ENCODE measurements at regions not wholly inside any gene's neighbourhood (a gene's known extent, or its start where the extent isn't known, plus 50 kb on each side); places are given as distances from the start of the nearest gene placed in this dataset.

DNA sequence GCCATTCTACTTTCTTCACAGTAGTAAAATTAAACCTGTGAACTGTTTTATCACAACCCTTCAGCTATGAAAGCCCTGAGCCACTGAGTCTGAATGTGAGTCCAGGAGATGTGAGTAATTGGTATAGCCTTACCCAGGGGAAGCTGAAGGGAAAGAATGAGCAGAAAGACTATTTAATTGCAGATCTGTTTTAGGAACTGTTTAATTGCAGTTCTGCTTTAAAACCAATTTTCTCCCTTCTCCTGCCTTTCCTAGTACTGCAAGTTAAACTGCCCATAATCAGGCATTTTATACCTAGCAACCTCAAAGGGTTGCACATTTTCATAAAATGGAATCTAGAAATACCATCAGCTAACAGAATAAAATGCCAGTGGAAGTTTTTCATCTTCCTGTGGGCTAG is 476.7 kb downstream of the OCA2 start:
- DNase-seq (no peak), ATAC-seq (replicated peaks) (no peak)
- no peak overlapping the region for H3K4me3 Mint-ChIP-seq
- peaks cover 2 to 17% of the 10 kb centered on the region in 2 donors for H3K9me3 Mint-ChIP-seq
- H3K27ac Mint-ChIP-seq: no peak overlapping the region
- no peaks in the 10 kb centered on the region for H3K4me1 Mint-ChIP-seq
- H3K27me3 Mint-ChIP-seq: no peaks in the 10 kb centered on the region
- H3K36me3 Mint-ChIP-seq: peaks cover 0 to under 1% of the 10 kb centered on the region in 2 donors

DNA sequence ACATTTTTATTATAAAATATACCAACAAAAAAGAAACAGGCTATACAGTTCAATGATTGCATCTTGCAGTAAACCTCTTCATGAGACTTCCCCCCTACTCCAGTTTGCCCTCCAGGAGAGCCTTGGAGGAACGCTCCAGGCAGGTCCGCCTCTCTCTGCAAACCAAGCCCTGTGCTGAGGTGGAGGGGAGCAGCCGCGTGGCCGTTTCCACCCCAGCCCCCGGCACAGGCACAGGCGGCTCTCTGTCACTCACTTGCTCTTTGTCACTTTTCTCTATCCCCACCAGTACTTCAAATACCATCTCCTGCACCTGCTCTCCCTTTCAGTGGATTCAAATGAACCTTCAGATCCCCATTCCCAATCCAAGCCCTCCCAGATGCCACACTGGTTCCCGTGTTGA is 479.9 kb downstream of the OCA2 start:
- ATAC-seq (replicated peaks): no peak
- H3K27me3 Mint-ChIP-seq: no peaks in the 10 kb centered on the region
- no peak for DNase-seq
- H3K4me3 Mint-ChIP-seq: no peak overlapping the region
- H3K36me3 Mint-ChIP-seq: no peaks in the 10 kb centered on the region
- H3K9me3 Mint-ChIP-seq: peaks cover 1 to 8% of the 10 kb centered on the region in 2 donors
- no peaks in the 10 kb centered on the region for H3K4me1 Mint-ChIP-seq
- no peak overlapping the region for H3K27ac Mint-ChIP-seq

DNA sequence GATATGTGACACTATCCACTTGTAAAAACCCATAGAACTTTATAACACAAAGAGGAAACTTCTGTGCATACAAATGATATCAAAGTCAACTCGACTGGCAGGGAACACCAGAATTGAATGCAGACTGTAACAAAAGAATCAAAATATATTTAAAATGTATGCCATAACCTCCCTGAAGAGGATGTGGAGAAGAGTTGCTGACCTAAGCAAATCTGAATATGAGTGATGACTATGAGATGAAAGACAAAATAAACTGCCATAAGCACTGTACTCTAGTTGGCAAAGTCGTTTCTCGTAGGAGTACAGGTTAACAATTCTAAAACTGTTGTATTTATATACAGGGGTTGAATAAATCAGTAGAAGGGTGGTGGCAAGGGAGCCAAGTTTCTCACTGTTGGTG is 482.1 kb downstream of the OCA2 start:
- no peaks in the 10 kb centered on the region for H3K36me3 Mint-ChIP-seq
- DNase-seq (no peak), ATAC-seq (replicated peaks) (no peak)
- no peaks in the 10 kb centered on the region for H3K27me3 Mint-ChIP-seq
- no peak overlapping the region for H3K27ac Mint-ChIP-seq
- H3K9me3 Mint-ChIP-seq: peaks cover 1 to 3% of the 10 kb centered on the region in 2 donors
- no peaks in the 10 kb centered on the region for H3K4me1 Mint-ChIP-seq
- no peak overlapping the region for H3K4me3 Mint-ChIP-seq

DNA sequence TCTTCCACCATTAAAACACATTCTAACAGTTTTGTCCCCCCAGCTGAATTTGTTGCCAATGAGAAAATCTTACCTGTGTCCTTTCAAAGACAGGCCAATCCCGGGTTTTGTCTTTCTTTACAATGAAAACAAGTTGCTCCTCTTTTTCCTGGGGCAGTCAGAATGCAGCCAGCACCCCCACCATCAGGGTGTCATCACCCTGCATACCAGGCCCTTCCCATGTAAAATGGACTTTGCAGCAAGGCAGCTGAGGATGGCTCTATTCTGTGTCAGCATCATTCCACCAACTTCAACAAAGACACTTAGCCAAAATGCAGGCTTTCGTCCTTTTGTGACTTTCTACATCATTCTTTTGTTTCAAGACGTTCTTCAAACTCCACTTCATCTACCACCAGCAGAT is 490.9 kb downstream of the OCA2 start:
- Mint-ChIP-seq H3K27ac (no peak overlapping the region), H3K27me3 (no peaks in the 10 kb centered on the region), H3K4me3 (no peak overlapping the region), H3K9me3 (peaks cover 8 to 11% of the 10 kb centered on the region in 2 donors), H3K4me1 (no peaks in the 10 kb centered on the region), H3K36me3 (no peaks in the 10 kb centered on the region)
- no peak for ATAC-seq (replicated peaks)
- no peak for DNase-seq

DNA sequence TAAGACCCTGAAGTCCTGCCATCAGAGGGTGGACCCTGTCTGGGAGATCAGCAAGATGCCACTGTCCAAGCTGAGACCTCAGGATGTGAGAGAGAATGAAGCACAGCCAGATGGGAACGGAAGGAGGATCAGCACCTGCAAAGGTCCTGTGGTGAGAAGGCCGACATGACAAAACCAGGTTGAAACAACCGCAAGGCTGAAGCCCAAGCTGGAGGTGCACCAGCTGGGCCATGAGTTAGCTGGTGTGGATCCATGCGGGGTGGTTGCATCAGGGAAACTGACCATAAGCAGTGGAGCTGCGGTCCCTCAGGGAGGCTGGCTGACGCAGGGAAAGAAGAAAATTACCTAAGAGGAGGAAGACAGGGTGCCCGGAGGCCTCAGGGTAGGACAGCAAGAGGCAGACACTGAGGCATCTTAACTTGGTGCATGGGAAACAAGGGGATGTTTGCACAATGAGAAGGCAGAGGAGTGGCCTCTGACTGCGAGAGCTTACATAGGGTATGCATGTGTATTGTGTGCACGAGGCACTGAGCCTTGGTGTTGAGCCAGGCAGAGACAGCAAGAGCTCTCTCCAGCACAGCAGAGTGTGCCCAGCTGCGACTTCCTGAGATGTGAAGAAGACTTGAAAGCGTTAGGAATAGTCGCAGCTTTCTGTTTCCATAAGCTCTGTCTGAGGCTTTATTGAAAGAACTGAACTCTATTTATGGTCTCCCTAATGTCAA is 497.7 kb downstream of the OCA2 start:
- Mint-ChIP-seq H3K4me3 (no peak overlapping the region), H3K36me3 (no peaks in the 10 kb centered on the region), H3K9me3 (peaks cover 5 to 7% of the 10 kb centered on the region in 2 donors), H3K27me3 (no peaks in the 10 kb centered on the region), H3K27ac (no peak overlapping the region), H3K4me1 (no peaks in the 10 kb centered on the region)
- DNase-seq (no peak), ATAC-seq (replicated peaks) (no peak)

DNA sequence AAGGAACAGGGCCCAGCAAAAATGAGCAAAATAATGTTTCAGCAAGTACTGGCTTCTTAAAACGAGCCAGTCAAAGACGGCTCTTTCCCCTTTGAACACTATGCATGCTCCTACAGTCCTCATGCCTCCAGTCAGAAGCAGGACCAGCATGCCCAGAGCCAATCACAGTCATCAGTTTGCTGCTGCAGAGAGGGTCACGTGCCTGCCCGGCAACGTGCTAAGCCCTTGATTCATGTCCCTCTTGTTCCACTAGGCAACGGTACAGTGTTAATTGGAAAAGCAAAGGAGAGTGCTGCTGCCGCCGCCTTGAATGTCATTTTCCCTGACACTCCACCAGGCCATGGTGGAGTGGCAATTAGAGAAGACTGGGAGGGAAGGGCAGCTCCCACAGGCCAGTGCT is 500.1 kb downstream of the OCA2 start:
- H3K4me1 Mint-ChIP-seq: no peaks in the 10 kb centered on the region
- H3K36me3 Mint-ChIP-seq: no peaks in the 10 kb centered on the region
- no peak overlapping the region for H3K27ac Mint-ChIP-seq
- peaks cover 5 to 6% of the 10 kb centered on the region in 2 donors for H3K9me3 Mint-ChIP-seq
- ATAC-seq (replicated peaks): no peak
- H3K4me3 Mint-ChIP-seq: no peak overlapping the region
- DNase-seq: no peak
- no peaks in the 10 kb centered on the region for H3K27me3 Mint-ChIP-seq

DNA sequence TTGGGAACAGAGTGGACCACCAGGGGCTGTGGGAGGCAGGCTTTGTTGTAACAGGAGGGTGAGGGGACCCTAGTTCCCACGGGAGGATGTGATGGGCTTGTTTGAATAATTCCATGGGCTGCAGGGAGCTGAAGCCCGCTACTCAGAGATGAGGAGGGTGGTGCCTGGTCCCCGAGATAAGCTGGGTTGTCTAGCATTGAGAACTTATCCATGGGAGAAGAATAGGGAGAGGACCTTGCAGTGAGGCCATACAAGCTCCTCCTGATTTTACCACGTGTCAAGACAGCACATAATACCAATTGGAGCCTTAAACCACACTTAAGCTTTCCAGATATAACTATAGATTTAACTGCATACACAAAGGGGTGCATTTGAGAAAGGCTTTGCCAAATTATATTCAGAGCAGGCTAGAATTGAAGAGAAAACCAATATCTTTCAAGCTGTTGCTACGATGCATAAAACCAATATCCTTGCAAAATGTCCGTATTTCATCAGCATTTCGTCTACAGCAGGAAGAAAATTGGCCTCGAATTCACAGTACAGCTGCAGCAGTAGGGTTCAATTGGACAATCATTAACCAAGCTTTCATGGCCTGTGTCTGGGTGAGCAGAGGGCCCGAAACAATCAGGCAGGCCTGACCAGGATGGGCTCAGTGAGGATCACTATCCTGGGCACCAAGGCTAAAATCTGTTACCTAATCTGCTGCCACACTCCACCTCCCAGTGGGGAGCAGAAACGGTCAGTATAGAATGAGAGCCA is 500.7 kb downstream of the OCA2 start:
- Mint-ChIP-seq H3K36me3 (no peaks in the 10 kb centered on the region), H3K9me3 (peaks cover 5% of the 10 kb centered on the region in 2 donors), H3K27ac (no peak overlapping the region), H3K27me3 (no peaks in the 10 kb centered on the region), H3K4me3 (no peak overlapping the region), H3K4me1 (no peaks in the 10 kb centered on the region)
- DNase-seq: no peak
- ATAC-seq (replicated peaks): no peak

DNA sequence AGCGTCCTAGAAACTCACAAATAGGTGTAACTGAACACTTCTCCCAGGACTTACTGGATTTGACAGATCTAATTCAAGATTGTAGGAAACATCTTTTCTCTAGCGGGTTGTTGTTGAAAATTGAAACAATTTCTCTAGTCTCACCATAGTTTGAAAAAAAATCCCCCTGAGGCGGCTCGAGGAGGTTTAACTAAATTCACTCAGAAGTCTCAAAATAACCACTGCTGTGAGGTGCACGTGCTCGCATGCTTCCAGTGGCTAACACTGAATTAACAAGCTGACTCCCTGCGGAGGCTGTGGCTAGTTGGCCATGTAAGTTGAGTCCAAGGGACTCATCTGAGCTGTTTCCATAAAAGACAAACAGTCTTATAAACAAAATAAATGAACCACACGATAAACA is 503.9 kb downstream of the OCA2 start:
- Mint-ChIP-seq H3K9me3 (peaks cover 3 to 10% of the 10 kb centered on the region in 2 donors), H3K4me1 (no peaks in the 10 kb centered on the region), H3K36me3 (no peaks in the 10 kb centered on the region), H3K4me3 (no peak overlapping the region), H3K27ac (no peak overlapping the region), H3K27me3 (no peaks in the 10 kb centered on the region)
- DNase-seq (no peak), ATAC-seq (replicated peaks) (no peak)

DNA sequence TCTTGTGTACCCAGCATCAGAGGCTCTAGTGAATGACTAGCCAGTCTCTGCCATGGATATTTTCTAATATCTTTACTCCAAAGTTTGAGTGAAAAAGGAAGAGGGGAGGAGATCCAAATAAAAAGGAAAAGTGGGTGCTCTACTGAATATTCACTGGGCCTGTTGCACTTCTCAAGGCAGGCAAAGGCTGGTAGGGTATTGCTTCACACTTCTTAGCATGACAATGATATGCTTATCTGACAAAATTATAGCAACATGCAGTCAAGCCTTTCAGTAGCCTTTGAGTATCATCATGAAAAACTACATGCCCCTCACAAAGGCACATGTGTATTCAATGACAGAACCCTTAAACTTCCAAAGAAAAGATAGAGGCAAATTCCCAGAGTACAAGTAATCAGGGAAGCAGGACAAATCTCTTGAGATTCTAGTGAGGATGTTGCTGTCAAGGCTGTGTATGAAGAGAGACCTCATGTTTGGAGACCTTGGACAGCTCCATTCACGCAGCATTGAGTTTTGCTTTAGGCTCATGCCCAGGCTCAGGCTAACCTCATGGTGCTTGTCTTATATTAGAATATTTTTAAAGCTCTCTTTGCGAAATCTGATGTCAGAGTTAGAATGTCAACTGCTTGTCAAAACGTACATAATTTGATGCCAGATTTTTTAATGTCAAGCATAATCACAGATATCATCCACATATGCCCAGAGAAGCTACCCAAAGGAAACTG is 506.9 kb downstream of the OCA2 start:
- H3K36me3 Mint-ChIP-seq: no peaks in the 10 kb centered on the region
- no peak overlapping the region for H3K4me3 Mint-ChIP-seq
- H3K9me3 Mint-ChIP-seq: peaks cover 7 to 10% of the 10 kb centered on the region in 2 donors
- H3K27ac Mint-ChIP-seq: no peak overlapping the region
- DNase-seq (no peak), ATAC-seq (replicated peaks) (no peak)
- peaks cover 0 to 3% of the 10 kb centered on the region in 2 donors for H3K27me3 Mint-ChIP-seq
- H3K4me1 Mint-ChIP-seq: no peaks in the 10 kb centered on the region
